HPDE6-E6E7 (cell line): ENCODE measurements at regions not wholly inside any gene's neighbourhood (a gene's known extent, or its start where the extent isn't known, plus 50 kb on each side); places are given as distances from the start of the nearest gene placed in this dataset.
"Not testable (repeated sequence)": the region's sequence is repeated elsewhere in the genome, so short reads cannot be mapped to it uniquely, and the experiment has no call there.

Experiments
- DNase-seq: peaks from one replicate; pipeline ENCODE4 v3.0.0; 2011; ENCODE audit warnings: missing footprints; ENCODE audit errors: extremely low spot score

- no peak for DNase-seq
Measured at GRCh38 chr4:12932203-12932788, 551.8 kb downstream of the RAB28 start.

GRCh38 chr4:12929784-12930183, 554.4 kb downstream of the RAB28 start:
- no peak for DNase-seq

- no peak for DNase-seq
Measured at GRCh38 chr4:12928751-12929150, 555.4 kb downstream of the RAB28 start.

GRCh38 chr4:12926189-12927066, 557.7 kb downstream of the RAB28 start:
- DNase-seq, result no peak

- no peak for DNase-seq
Measured at GRCh38 chr4:12924728-12925320, 559.3 kb downstream of the RAB28 start.

GRCh38 chr4:12924253-12924652, 559.9 kb downstream of the RAB28 start:
- no peak for DNase-seq

- no peak for DNase-seq
Measured at GRCh38 chr4:12912896-12913418, 571.2 kb downstream of the RAB28 start.

DNA sequence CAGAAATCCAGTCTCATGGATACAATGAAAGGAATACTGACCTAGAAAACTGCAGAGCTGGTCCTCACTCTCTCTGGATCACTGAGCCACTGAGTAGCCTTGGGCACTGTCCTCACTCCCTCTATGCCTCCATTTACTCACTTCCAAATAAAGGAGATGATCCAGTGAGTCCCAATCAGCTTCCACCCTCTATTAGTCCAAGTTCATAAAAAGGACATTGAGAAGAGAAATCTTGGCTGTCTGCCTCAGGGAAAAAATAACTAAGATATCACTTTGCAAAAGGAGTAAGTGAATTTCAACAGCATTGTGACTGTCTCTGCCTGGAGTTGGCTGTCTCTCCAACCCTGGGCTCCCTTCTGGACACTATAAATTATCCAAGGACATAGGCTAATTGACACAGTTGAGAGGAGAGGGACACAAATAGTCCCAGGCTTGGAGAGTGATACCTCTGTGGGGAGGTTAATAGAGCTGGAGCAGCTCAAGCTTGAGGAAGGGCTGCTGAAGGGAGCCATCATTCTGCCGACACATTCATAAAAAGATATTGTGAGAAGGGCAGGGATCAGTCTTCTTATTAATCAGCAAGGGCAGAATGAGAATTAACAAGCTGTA, 572.3 kb downstream of the RAB28 start:
- no peak for DNase-seq

GRCh38 chr4:12903640-12904039, 580.5 kb downstream of the RAB28 start:
- DNase-seq, result not testable (repeated sequence)

- DNase-seq, result no peak
Measured at GRCh38 chr4:12902735-12903134, 581.4 kb downstream of the RAB28 start.

GRCh38 chr4:12897954-12898353, 586.2 kb downstream of the RAB28 start:
- DNase-seq, result no peak

GRCh38 chr4:12894062-12894461, 590.1 kb downstream of the RAB28 start:
- DNase-seq, result no peak

- no peak for DNase-seq
Measured at GRCh38 chr4:12889054-12889453, 595.1 kb downstream of the RAB28 start.

- no peak for DNase-seq
Measured at GRCh38 chr4:12884846-12885796, 599.0 kb downstream of the RAB28 start.

GRCh38 chr4:12881945-12882584, 602.1 kb downstream of the RAB28 start:
- no peak for DNase-seq

DNA sequence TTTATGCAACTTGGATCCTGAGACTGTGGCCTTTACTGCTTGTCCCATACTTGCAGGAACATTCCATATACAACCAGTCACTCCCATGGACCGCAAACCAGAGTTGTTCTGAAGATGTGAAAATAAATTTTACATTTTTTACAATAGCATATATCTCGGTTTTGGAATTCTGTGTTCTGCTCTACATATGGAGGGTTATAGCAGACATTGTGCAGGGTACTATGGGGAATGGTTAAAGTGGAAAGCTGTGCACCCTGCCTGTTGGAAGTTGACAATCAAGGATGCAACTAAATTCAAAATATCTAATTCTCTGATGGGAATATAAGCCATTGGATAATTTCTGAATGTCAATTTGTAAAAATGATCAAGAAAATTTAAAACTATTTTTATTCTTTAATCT, 603.3 kb downstream of the RAB28 start:
- no peak for DNase-seq

- DNase-seq, result no peak
Measured at GRCh38 chr4:12879496-12879895, 604.6 kb downstream of the RAB28 start.

- no peak for DNase-seq
Measured at GRCh38 chr4:12875640-12876243, 608.4 kb downstream of the RAB28 start.

DNA sequence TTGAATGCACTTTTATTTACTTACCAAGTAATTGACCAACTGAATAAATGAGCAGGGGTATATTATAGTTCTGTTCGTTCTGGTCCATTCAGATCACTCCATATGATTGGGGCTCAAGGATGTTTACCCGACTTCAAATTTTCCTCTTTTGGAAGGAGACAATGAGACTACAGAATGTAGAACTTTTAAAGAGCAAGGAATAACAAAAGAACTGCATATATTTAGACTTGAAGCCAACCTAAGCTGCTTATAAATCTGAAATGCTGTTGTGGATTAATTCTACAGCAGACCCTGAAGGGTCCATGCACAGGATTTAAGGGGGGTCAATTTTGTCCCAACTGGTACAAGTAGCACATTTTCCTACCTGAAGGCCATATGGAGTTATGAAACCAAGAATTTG, 610.8 kb downstream of the RAB28 start:
- DNase-seq, result no peak

DNA sequence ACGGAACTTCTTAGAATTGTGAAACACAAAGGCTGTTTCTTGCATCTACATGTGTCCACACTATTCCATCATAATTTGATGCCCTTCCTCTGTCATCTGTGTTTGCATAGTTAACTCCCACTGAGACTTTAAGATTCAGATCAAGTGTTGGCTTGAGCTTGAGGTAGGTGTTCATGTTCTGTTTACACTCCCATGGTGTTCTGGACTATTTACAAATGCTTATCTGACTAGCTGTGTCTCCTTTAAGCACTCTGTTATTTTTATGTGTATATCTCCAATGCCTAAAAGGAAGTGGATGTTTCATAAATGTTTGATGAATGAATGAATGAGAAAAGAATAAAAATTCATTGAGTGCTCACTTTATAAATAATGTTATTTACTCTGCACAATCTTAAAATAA, 622.7 kb downstream of the RAB28 start:
- no peak for DNase-seq
